Left ventricle myocardium superior (tissue), 1 donor: ENCODE measurements at regions not wholly inside any gene's neighbourhood (a gene's known extent, or its start where the extent isn't known, plus 50 kb on each side); places are given as distances from the start of the nearest gene placed in this dataset.
"Not testable (repeated sequence)": the region's sequence is repeated elsewhere in the genome, so short reads cannot be mapped to it uniquely, and the experiment has no call there.

Experiments used
- ATAC-seq: fragments of 200-7000 bp; cut with Tn5 transposase; one replicate; pipeline ENCODE4 v1.9.1; 2020; ENCODE audit warnings: mild to moderate bottlenecking, moderate library complexity
- DNase-seq: peaks from one replicate; pipeline ENCODE4 v3.0.0-alpha.2; 2020
- intact Hi-C: fragments of 100-400 bp; cut with micrococcal nuclease; formaldehyde crosslinking; loops from one replicate; pipeline ENCODE4 v1.11.0; 2022
- donor health status: DM: no; HTN: yes; CAD: no; lungs with severe emphysema.

DNA sequence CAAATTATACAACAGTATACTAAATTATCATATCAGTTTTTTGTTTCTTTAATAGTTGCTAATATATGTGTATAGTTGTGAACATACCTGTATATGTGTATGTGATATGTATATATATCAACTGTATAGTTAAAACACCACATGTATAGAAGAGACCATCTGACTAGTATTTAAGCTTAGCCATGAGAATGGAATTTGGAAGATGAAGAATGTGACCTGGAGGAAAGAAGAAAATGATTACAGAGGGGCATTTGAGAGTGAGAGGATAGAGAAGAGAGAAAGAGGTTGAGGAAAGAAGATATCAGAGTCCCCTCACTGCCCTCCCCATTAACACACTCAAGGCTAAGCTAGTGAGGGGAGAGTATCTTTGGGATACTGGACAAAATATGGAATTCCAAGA, 335.9 kb downstream of the BCKDHB start:
- DNase-seq = no peak
- intact Hi-C loops = no loop called here
- ATAC-seq = no peak

DNA sequence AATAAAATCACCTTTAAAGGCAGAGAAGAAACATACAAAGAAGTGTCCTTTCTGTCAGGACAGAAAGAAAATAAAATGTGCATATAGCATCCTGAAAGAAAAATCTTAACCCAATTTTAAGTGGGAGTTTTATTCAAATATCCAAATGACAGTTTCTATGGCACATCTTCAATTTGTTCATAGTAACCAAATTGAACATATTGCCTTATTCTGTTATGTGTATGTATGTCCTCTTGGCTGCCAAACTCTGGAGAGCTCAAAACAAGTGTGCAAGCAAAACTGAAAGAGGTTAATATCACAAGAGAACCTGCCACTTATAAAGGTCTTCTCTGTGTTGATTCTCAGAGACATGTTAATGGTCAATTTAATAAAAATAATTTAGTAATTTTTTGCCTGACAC, 334.7 kb downstream of the BCKDHB start:
- intact Hi-C loops = no loop called here
- no peak for ATAC-seq

DNA sequence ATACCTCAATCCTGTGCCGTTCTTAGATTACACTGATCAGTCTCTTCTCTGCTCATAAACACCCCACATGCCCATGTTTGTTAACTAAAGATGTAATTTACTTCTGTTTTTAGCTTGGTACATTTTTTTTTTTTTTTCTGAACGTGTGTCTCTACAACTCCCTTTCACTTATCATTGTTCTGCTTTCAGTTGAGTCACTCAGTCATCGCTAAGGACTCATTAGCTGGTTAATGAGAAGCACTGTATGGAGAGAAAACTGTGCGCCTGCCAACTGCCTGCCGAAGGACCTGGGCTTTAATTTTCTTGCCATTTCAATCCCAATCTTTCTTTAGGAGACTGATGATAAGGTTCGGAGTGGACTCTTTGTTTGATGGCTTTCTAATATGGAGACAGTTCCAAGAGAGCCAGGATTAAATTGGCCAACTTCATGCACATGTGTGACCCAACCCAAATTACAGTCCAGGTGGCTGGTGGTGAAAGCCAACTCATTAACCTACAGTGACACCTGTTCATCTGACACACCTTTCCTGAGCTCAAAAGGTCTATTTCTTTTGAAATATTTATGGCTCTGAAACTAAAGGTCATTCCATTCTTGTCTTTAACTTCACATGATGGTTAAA, 334.1 kb downstream of the BCKDHB start:
- DNase-seq = no peak
- intact Hi-C loops = no loop called here
- ATAC-seq = no peak

More for the DNA sequence above, 334.7 kb downstream of the BCKDHB start:
- no peak for DNase-seq

DNA sequence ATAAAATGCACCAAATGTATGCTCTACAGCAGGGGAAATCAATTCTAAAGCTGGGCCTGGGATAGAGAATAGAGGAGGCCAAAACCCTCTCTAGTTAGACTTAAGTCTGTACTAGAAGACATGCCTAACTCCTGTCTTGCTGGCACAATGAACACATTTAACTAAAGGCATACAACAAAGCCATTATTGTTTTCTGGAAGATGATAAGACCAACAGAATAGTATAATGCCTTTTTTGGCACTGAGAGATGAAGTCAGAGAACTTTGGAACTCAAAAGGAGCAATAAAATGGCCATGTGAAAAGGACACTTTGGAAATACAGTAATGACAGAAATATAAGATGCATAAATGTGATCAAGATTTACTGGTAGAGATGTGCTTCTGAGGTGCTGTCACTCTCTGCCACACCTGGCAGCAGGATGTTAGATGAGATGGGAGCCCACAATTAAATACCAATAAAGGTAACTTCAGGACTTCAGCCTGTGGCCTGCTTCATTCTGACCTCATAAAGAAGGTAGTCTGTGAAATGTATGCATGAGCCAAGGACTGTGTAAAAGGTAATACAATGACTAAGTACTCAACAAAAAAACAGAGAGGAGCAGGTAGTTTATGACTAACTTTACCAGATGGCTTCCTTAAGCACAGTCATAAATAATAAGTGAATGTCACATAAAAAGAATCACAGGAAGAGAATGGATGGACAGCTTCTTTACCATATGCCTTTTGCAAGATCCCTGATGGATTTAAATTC, 333.4 kb downstream of the BCKDHB start:
- intact Hi-C loops = no loop called here
- ATAC-seq = no peak
- no peak for DNase-seq

DNA sequence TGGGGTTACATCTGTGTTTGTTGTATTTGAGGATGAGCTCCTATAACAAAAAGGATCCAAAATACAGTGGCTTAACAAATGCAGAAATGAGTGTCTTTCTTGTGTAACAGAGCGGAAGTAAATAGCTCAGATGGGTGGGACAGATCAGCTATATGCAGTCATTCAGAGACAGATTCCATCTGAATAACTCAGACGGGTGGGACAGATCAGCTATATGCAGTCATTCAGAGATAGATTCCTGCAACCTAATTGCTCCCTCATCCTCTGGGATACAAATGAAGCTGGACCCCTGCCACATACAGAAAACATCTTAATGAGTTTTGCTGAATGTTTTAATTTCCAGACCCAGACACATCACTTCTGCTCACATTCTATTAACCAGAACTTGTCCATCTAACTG, 332.3 kb downstream of the BCKDHB start:
- ATAC-seq = no peak
- no peak for DNase-seq
- intact Hi-C loops = no loop called here

DNA sequence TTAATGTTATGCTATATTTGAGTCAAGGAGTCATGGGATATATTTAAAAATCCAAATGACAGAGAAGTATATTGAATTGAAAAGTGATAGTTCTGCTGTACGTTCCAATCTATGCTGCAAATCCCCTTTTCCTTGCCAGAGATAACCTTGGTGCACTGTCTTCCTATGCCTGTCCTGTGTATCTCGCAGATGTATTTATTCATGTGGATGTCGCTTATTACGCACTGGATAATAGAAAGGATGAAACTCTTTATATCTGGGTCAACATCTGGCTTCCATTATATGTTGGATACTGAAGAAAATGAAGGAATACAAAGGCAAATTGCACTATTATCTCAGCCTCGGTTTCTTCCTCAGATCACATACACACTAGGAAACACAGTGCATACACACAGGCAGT, 331.3 kb downstream of the BCKDHB start:
- no peak for ATAC-seq
- DNase-seq = no peak
- intact Hi-C loops = no loop called here

DNA sequence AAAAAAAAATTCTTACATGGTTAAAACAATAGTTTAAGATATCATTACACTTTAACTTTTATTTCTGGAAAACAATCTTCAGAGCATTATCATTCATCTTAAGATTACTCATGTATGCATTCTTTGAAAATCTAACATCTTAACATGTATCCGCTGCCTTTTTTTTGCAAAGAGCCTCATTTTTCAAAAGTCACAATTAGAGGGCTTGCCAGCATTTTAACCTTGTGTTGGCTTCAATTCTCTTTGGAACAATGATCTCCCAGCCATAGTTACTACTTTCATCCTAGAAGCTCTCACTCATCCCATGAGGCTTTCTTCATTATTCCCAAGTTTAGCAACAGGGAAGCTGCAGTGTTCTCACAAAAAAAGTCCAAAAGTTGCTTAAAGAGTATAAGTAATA, 330.8 kb downstream of the BCKDHB start:
- ATAC-seq (no peak), DNase-seq (no peak)
- intact Hi-C loops = no loop called here

DNA sequence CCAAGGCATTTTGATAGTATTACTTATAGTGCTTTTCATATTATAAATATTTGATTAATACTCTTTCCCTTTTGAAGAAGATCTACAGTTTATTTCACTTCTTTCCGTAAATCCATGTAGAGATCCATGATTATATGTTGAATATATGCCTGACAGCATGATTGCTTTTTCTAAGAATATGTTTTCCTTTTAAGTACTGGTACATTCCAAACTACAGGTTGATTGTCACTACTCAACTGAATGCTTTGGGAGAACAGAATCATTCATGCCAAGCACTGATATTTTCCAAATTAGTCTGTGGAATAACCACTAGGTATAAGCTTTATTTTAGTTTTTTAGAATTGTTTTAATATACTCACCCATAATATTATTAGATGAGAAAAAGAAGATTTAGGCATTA, 330.2 kb downstream of the BCKDHB start:
- intact Hi-C loops = no loop called here

DNA sequence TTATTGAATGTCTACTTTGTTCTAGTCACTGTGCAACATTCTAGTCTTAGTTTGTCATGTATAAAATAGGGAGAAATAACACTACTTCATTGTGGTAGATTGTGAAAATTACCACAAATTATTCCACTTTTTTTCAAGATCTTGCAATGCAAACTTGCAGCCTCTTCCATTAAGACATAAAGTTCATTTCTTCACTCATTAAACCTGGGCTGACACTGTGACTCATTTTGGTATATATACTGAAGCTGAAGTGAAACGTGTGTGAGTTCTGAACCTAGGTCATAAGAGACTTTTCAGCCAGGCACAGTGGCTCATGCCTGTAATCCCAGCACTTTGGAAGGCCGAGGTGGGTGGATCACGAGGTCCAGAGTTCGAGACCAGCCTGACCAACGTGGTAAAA, 329.0 kb downstream of the BCKDHB start:
- DNase-seq (no peak), ATAC-seq (no peak)
- intact Hi-C loops = no loop called here

More for the DNA sequence above, 330.2 kb downstream of the BCKDHB start:
- DNase-seq = no peak
- ATAC-seq = no peak

DNA sequence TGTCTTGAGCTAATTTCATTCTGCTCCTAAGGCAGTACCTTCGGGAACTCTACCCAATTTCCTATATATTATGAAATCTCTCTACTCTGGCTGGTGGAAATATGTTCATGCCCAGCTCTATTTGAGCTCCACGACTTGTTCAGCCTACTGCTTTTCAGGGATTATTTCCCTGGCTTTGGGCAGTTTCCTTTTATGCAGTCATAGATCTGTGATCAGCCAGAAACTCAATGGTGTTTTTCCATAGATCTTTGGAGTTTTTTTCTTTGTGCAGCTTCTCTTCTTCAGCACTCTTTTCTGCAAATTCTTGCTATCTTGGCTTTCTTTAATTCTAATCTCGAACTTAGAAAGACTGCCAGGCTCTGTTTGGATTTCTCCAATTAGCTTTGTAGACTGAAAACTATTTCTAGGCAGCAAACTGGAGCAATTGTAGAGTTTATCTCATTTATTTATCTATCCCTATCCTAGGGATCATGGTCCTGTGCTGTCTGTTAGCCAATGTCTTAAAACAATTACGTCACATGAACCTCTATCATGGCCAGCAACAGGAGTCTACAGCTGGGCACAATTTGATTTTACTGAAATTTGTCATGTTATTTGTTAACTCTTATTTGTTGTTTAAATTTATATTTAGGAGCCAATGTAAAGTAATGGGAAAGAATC, 328.4 kb downstream of the BCKDHB start:
- no peak for DNase-seq
- ATAC-seq = no peak
- intact Hi-C loops = no loop called here

DNA sequence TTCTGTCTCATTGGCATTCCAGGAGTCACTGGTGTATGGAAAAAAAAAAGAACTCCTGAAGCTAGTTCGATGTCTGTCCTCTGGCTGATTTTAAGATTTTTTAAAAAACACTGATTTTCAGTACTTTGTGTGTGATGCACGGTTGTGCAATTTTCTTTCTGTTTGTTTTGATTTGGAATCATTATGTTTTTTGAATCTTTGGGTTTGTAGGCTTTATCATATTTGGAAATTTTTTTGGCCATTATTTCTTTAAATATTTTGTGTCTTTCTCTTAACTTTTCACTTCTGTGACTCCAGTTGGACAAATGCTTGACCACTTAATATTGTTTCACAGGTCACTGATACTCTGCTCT, 327.2 kb downstream of the BCKDHB start:
- intact Hi-C loops = no loop called here
- no peak for ATAC-seq
- no peak for DNase-seq

DNA sequence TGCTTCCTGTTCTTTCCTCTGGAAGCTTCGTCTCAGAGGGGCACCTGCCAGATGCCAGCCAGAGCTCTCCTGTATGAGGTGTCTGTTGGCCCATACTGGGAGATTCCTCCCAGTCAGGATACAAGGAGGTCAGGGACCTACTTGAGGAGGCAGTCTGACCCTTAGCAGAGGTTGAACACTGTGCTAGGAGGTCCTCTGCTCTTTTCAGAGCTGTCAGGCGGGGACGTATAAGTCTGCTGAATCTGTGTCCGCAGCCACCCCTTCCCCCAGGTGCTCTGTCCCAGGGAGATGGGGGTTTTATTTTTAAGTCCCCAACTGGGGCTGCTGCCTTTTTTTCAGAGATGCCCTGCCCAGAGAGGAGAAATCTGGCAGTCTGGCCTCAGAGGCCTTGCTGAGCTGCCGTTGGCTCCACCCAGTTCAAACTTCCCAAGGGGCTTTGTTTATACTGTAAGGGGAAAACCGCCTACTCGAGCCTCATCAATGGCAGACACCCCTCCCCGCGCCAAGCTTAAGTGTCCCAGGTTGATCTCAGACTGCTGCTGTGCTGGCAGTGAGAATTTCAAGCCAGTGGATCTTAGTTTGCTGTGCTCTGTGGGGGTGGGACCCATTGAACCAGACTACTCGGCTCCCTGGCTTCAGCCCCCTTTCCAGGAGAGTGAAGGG, 326.7 kb downstream of the BCKDHB start:
- ATAC-seq (no peak), DNase-seq (no peak)
- intact Hi-C loops = no loop called here

DNA sequence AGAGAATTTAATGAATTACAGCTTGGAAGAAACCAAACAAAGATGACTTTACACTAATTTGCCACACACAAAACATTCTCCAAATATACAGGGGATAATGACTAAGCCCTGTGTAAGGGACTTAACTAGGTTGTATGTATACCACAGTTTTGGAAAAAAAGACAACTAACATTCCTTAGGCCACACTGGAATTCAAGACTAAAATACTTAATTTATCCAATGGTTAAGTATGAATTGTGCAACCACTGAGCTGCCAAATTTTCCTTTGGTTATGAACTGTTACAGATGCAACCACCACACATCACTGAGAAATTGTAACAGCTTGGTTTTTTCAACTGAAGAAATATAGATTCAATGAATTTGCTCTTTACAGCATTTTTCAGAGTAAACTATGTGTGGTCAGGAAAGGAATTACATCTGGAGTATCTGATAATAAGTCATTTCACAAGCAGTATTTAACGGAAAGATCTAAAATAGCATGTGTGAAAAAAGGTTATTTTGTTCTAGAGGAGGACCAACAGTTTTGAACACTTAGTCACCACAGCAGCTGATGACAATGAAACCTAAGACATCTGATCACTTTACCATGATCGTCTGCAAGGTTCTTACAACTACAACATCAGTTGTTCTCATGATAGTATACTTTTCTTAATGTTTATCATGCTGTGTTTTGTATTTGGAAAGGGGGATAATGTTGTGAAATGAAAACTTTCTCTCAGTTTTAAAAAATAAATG, 318.8 kb downstream of the BCKDHB start:
- no peak for ATAC-seq
- no peak for DNase-seq
- intact Hi-C loops = no loop called here

DNA sequence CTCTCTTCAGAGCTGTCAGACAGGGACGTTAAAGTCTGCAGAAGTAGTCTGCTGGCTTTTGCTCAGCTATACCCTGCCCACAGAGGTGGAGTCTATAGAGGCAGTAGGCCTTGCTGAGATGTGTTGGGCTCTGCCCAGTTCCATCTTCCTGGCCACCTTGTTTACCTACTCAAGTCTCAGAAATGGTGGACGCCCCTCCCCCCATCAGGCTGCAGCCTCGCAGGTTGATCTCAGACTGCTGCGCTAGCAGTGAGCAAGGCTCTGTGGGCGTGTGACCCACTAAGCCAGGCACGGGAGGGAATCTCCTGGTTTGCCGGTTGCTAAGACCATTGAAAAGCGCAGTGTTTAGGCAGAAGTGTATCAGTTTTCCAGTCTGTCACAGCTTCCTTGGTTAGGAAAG, 305.0 kb downstream of the BCKDHB start:
- no peak for ATAC-seq
- no peak for DNase-seq
- intact Hi-C loops = no loop called here

DNA sequence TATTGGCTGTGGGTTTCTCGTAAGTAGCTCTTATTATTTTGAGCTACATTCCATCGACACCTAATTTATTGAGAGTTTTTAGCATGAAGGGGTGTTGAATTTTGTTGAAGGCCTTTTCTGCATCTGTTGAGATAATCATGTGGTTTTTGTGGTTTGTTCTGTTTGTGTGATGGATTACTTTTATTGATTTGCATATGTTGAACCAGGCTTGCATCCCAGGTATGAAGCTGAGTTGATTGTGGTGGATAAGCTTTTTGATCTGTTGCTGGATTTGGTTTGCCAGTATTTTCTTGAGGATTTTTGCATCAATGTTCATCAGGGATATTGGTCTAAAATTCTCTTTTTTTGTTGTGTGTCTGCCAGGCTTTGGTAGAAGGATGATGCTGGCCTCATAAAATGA, 301.5 kb downstream of the BCKDHB start:
- ATAC-seq, DNase-seq, intact Hi-C loops: not testable (repeated sequence)

DNA sequence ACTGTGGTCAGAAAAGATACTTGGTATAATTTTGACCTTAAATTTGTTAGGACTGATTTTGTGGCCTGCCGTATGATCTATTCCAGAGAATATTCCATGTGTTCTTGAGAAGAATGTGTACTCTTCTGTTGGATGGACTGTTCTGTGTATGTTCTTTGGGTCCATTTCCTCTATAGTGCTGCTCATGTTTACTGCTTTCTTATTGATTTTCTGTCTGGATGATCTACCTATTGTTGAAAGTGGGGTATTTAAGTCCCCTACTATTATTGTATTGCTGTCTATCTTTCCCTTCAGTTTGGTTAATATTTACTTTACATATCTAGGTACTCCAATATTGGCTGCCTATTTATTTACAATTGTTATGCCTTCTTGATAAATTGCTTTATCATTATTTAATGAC, 298.4 kb downstream of the BCKDHB start:
- ATAC-seq (no peak), DNase-seq (no peak)
- intact Hi-C loops = no loop called here

DNA sequence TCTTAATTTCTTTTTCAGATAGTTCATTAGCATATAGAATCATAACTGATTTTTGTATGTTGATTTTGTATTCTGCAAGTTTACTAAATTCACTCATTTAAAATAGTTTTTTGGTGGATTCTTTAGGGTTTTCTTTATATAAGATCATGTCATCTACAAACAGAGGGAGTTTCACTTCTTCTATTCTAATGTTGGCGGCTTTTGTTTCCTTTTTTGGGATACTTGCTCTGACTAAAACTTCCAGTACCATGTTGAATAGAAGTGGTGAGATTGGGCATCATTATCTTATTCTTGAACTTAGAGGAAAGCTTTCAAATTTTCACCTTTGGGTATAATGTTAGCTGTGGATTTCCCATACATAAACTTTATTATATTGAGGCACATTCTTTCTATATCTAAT, 296.9 kb downstream of the BCKDHB start:
- DNase-seq (no peak), ATAC-seq (no peak)
- intact Hi-C loops = no loop called here

DNA sequence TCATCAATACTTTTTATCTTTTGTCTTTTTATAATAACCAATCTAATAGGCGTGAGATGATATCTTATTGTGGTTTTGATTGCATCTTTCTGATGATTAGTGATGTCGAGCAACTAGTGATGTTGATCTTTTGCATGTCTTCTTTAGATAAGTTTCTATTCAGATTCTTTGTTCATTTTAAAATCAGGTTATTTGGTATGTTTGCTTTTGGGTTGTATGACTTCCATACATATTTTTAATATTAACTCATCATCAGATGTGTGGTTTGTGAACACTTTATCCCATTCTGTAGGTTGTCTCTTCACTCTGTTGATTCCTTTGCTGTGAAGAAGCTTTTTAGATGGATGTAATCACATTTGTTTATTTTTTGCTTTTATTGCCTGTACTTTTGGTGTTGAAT, 295.8 kb downstream of the BCKDHB start:
- DNase-seq (no peak), ATAC-seq (no peak)
- intact Hi-C loops = no loop called here
